HCT116 (cell line): ENCODE measurements at regions not wholly inside any gene's neighbourhood (a gene's known extent, or its start where the extent isn't known, plus 50 kb on each side); places are given as distances from the start of the nearest gene placed in this dataset.

Experiments
- ATAC-seq: fragments of 200-7000 bp; cut with Tn5 transposase; 2 replicates; pipeline ENCODE4 v1.9.1; 2020; ENCODE audit warnings: mild to moderate bottlenecking, moderate library complexity
- BruUV-seq: library from RNA; stranded (reverse); fragments of 400-500 nt; replicated peaks from 2 replicates; lab custom pipeline; 2021; lab: Mats Ljungman, UMichigan
- CTCF ChIA-PET: fragments of 300-600 bp; sonication (Branson Sonifier 250); formaldehyde crosslinking; loops from one replicate; lab custom pipeline; 2021; ENCODE audit warnings: antibody characterized with exemption; lab: Charles Lee
- POLR2A ChIA-PET: fragments of 300-600, 350-600 bp; sonication (Branson Sonifier 250); formaldehyde crosslinking; loops from one replicate; lab custom pipeline; 2021; ENCODE audit warnings: antibody characterized with exemption; lab: Charles Lee
- RAD21 ChIA-PET, 2 experiments: fragments of 300-600 bp; sonication (Branson Sonifier 250); formaldehyde crosslinking; loops; one replicate each; lab custom pipeline; 2023; ENCODE audit warnings: low total read pairs in 2 of 2; ENCODE audit not compliant: uncharacterized antibody in 2 of 2, unreplicated experiment in 2 of 2, low non-redundant PET in 1 of 2; lab: Charles Lee
- DNase-seq: peaks from one replicate; pipeline ENCODE4 v3.0.0-alpha.2; 2010; ENCODE audit warnings: low read depth, low spot score
- H2AFZ ChIP-seq: fragments of 200-600 bp; shearing (Covaris generic), sonication (generic); 2 replicates; pipeline ENCODE4 v1.6.1; 2017; ENCODE audit warnings: low read depth, mixed run types, mixed read lengths, antibody characterized with exemption, low read length; ENCODE audit not compliant: poor library complexity, severe bottlenecking
- H3K27ac ChIP-seq: 2 replicates; pipeline ENCODE4 v1.5.1; 2012; ENCODE audit warnings: low read depth, low read length
- H3K27me3 ChIP-seq: fragments of 200-600 bp; sonication (generic); 2 replicates; pipeline ENCODE4 v1.6.1; 2016; ENCODE audit warnings: mixed run types, low read length, mixed read lengths; ENCODE audit not compliant: insufficient read depth
- H3K36me3 ChIP-seq, 2 experiments: fragments of 200-500 bp in 1 of 2; fragments of 200-600 bp in 1 of 2; sonication (Bioruptor generic) in 1 of 2; sonication (generic) in 1 of 2; 2 replicates each; pipeline versions ENCODE4 v1.5.1 to v1.6.1; 2014 to 2016; ENCODE audit warnings: low read length in 2 of 2, inconsistent platforms in 1 of 2, mixed read lengths in 1 of 2, mixed run types in 1 of 2; ENCODE audit not compliant: insufficient read depth in 2 of 2, control insufficient read depth in 1 of 2
- H3K4me1 ChIP-seq, 2 experiments: fragments of 200-600 bp in 1 of 2; sonication (generic) in 1 of 2; 2 replicates each; pipeline versions ENCODE4 v1.5.1 to v1.6.1; 2012 to 2017; ENCODE audit warnings: low read length in 2 of 2, inconsistent platforms in 1 of 2, mild to moderate bottlenecking in 1 of 2, mixed read lengths in 1 of 2, mixed run types in 1 of 2, moderate library complexity in 1 of 2; ENCODE audit not compliant: insufficient read depth in 2 of 2, control insufficient read depth in 1 of 2
- H3K4me2 ChIP-seq: fragments of 200-600 bp; sonication (generic); 2 replicates; pipeline ENCODE4 v1.6.1; 2017; ENCODE audit warnings: mixed run types, low read length, mixed read lengths
- H3K4me3 ChIP-seq, 2 experiments: fragments of 200-600 bp in 1 of 2; sonication (generic) in 1 of 2; replicated peaks in 1 of 2; 2 replicates each; pipeline ENCODE4 v1.5.1; 2011 to 2016; ENCODE audit warnings: low read length in 2 of 2, control low read depth in 1 of 2, low read depth in 1 of 2, mild to moderate bottlenecking in 1 of 2, mixed read lengths in 1 of 2, mixed run types in 1 of 2
- H3K79me2 ChIP-seq: fragments of 200-600 bp; sonication (generic); 2 replicates; pipeline ENCODE4 v1.6.1; 2017; ENCODE audit warnings: mild to moderate bottlenecking, mixed run types, low read length, moderate library complexity, mixed read lengths; ENCODE audit not compliant: insufficient read depth
- H3K9ac ChIP-seq: fragments of 200-600 bp; sonication (generic); 2 replicates; pipeline ENCODE4 v1.6.1; 2016; ENCODE audit warnings: low read length, mixed read lengths
- H3K9me2 ChIP-seq: fragments of 200-600 bp; sonication (generic), shearing (Covaris generic); 2 replicates; pipeline ENCODE4 v1.6.1; 2017; ENCODE audit warnings: mixed run types, mild to moderate bottlenecking, moderate library complexity; ENCODE audit not compliant: insufficient read depth
- H3K9me3 ChIP-seq, 2 experiments: fragments of 200-500 bp in 1 of 2; fragments of 200-600 bp in 1 of 2; sonication (Bioruptor generic) in 1 of 2; sonication (generic) in 1 of 2; 2 replicates each; pipeline ENCODE4 v1.6.1; 2014 to 2017; ENCODE audit warnings: low read length in 2 of 2, mixed read lengths in 2 of 2, inconsistent platforms in 1 of 2, low read depth in 1 of 2, mild to moderate bottlenecking in 1 of 2, mixed run types in 1 of 2, moderate library complexity in 1 of 2; ENCODE audit not compliant: control insufficient read depth in 1 of 2, insufficient read depth in 1 of 2
- H4K20me1 ChIP-seq: fragments of 200-600 bp; sonication (generic), shearing (Covaris generic); 2 replicates; pipeline ENCODE4 v1.6.1; 2017; ENCODE audit warnings: mixed run types, mild to moderate bottlenecking, moderate library complexity; ENCODE audit not compliant: insufficient read depth
- CTCF ChIP-seq, 3 experiments: fragments of 200-600 bp in 1 of 3; sonication (generic) in 1 of 3; IDR thresholded peaks in 2 of 3; conservative IDR thresholded peaks in 1 of 3; 2 replicates each; pipeline ENCODE4 v1.5.1; 2012 to 2017; ENCODE audit warnings: low read depth in 2 of 3, low read length in 2 of 3, antibody characterized with exemption in 1 of 3, borderline replicate concordance in 1 of 3, control low read depth in 1 of 3, mild to moderate bottlenecking in 1 of 3, mixed read lengths in 1 of 3, mixed run types in 1 of 3, moderate library complexity in 1 of 3; ENCODE audit not compliant: insufficient read depth in 1 of 3
- ELF1 ChIP-seq: IDR thresholded peaks from 2 replicates; pipeline ENCODE4 v1.6.1; 2012; ENCODE audit warnings: low read depth, borderline replicate concordance
- FOSL1 ChIP-seq: IDR thresholded peaks from 2 replicates; pipeline ENCODE4 v1.6.1; 2012; ENCODE audit warnings: low read depth
- POLR2A ChIP-seq: IDR thresholded peaks from 2 replicates; pipeline ENCODE4 v1.7.0; 2011; ENCODE audit warnings: borderline replicate concordance; ENCODE audit not compliant: insufficient read depth, insufficient read length; ENCODE audit errors: extremely low read depth
- POLR2AphosphoS5 ChIP-seq: IDR thresholded peaks from 2 replicates; pipeline ENCODE4 v1.6.1; 2011; ENCODE audit warnings: mild to moderate bottlenecking, low read depth, low read length, moderate library complexity
- REST ChIP-seq: IDR thresholded peaks from 2 replicates; pipeline ENCODE4 v1.6.1; 2012; ENCODE audit warnings: low read depth
- SP1 ChIP-seq: IDR thresholded peaks from 2 replicates; pipeline ENCODE4 v1.6.1; 2012; ENCODE audit warnings: low read depth
- SRF ChIP-seq: IDR thresholded peaks from 2 replicates; pipeline ENCODE4 v1.6.1; 2012; ENCODE audit warnings: low read depth
- YY1 ChIP-seq: IDR thresholded peaks from 2 replicates; pipeline ENCODE4 v1.6.1; 2011; ENCODE audit warnings: low read length, low read depth, moderate library complexity, mild to moderate bottlenecking; ENCODE audit not compliant: insufficient replicate concordance; ENCODE audit errors: extremely low read depth
- ZFX ChIP-seq: fragments of 450-650 bp; IDR thresholded peaks from 2 replicates; pipeline ENCODE4 v1.6.1; 2017
- intact Hi-C: fragments of 100-400 bp; cut with micrococcal nuclease; formaldehyde crosslinking; loops from 2 replicates; pipeline ENCODE4 v1.10.0; 2022

GRCh38 chrX:150268839-150269355 lies 94.2 kb upstream of the MAMLD1 start:
- BruUV-seq: no TSS peak
- CTCF ChIA-PET: no interaction called here
- POLR2A ChIA-PET: no interaction called here
- Histone ChIP-seq H3K4me2 (no peak overlapping the region), H3K27ac (no peak overlapping the region), H4K20me1 (no peaks in the 10 kb centered on the region), H3K9ac (no peak overlapping the region), H3K27me3 (no peaks in the 10 kb centered on the region), H2AFZ (no peak overlapping the region), H3K9me2 (no peaks in the 10 kb centered on the region), H3K9me3 (no peaks in the 10 kb centered on the region), H3K4me3 (no peak overlapping the region), H3K79me2 (no peaks in the 10 kb centered on the region), H3K4me1 (no peaks in the 10 kb centered on the region), H3K36me3 (no peaks in the 10 kb centered on the region)
- no peak for ATAC-seq
- TF ChIP-seq ZFX (no peak), SRF (no peak)
- intact Hi-C loops: no loop called here
- RAD21 ChIA-PET: no interaction called here
- DNase-seq: no peak

GRCh38 chrX:150269605-150270254 lies 93.4 kb upstream of the MAMLD1 start:
- Histone ChIP-seq H3K9me3 (no peaks in the 10 kb centered on the region), H2AFZ (no peak overlapping the region), H4K20me1 (no peaks in the 10 kb centered on the region), H3K4me1 (no peaks in the 10 kb centered on the region)
- ChIA-PET RAD21 (no interaction called here), CTCF (no interaction called here)
- TF ChIP-seq ELF1 (no peak), POLR2A (no peak), YY1 (no peak), FOSL1 (no peak), ZFX (no peak), CTCF (IDR thresholded peaks at IDR 0.05 in 2 of 3, conservative IDR thresholded peaks at IDR 0.05 in 1 of 3; ENCODE audit: borderline replicate concordance in 1 of 3, insufficient read depth in 1 of 3, low read depth in 2 of 3, low read length in 2 of 3) (no peak), REST (no peak), POLR2AphosphoS5 (no peak), SP1 (no peak)
- TF ChIP-seq, all 23 proteins: peak for 0
- H3K27me3 ChIP-seq: no peaks in the 10 kb centered on the region
- H3K27ac ChIP-seq: no peak overlapping the region
- no peak overlapping the region for H3K9ac ChIP-seq
- ATAC-seq (no peak), DNase-seq (no peak)
- POLR2A ChIA-PET: no interaction called here
- intact Hi-C loops: no loop called here
- H3K36me3 ChIP-seq: no peaks in the 10 kb centered on the region
- H3K4me2 ChIP-seq: no peak overlapping the region
- BruUV-seq: no TSS peak
- H3K79me2 ChIP-seq: no peaks in the 10 kb centered on the region
- no peaks in the 10 kb centered on the region for H3K9me2 ChIP-seq
- no peak overlapping the region for H3K4me3 ChIP-seq
